Gastroesophageal sphincter (tissue), 4 donors: ENCODE measurements at regions not wholly inside any gene's neighbourhood (a gene's known extent, or its start where the extent isn't known, plus 50 kb on each side); places are given as distances from the start of the nearest gene placed in this dataset.

ENCODE experiments used
- ATAC-seq: fragments of 150-250 bp; one replicate; pipeline ENCODE4 v1.9.1; 2016; ENCODE audit warnings: mild to moderate bottlenecking, moderate library complexity
- H3K27ac ChIP-seq, 4 donors: fragments of 200-600 bp; sonication (generic) in 3 of 4; 1 replicate in 3 of 4; 2 replicates in 1 of 4; pipeline ENCODE4 v1.5.1; 2016 to 2019
- H3K27me3 ChIP-seq: fragments of 200-600 bp; sonication (generic); one replicate; pipeline ENCODE4 v1.5.1; 2019
- H3K36me3 ChIP-seq, 2 donors: fragments of 200-600 bp; sonication (generic); one replicate each; pipeline ENCODE4 v1.5.1; 2019; ENCODE audit warnings: control low read depth in 1 of 2
- H3K4me1 ChIP-seq, 3 donors: fragments of 200-600 bp; sonication (generic); 1 replicate in 2 of 3; 2 replicates in 1 of 3; pipeline ENCODE4 v1.5.1; 2016 to 2019; ENCODE audit warnings: control low read depth in 2 of 3
- H3K4me3 ChIP-seq, 2 donors: fragments of 200-600 bp; sonication (generic); one replicate each; pipeline ENCODE4 v1.5.1; 2019; ENCODE audit warnings: mild to moderate bottlenecking in 1 of 2, moderate library complexity in 1 of 2
- H3K9me3 ChIP-seq, 3 donors: fragments of 200-600 bp; sonication (generic); one replicate each; pipeline ENCODE4 v1.5.1; 2017 to 2019; ENCODE audit warnings: control low read depth in 2 of 3
- EP300 ChIP-seq: sonication (generic); formaldehyde crosslinking; IDR thresholded peaks from one replicate; pipeline ENCODE4 v1.6.1; 2017; ENCODE audit warnings: antibody characterized with exemption, mild to moderate bottlenecking
- POLR2A ChIP-seq, 2 donors: fragments of 450-650 bp; IDR thresholded peaks; one replicate each; pipeline ENCODE4 v1.6.1; 2017; ENCODE audit warnings: antibody characterized with exemption in 2 of 2, mild to moderate bottlenecking in 2 of 2, moderate library complexity in 1 of 2
- POLR2AphosphoS5 ChIP-seq: sonication (generic); formaldehyde crosslinking; IDR thresholded peaks from one replicate; pipeline ENCODE4 v1.6.1; 2017; ENCODE audit warnings: antibody characterized with exemption
- WGBS, 2 donors: methylation state at CpG; one replicate each; pipeline ENCODE4 v1.1.5; 2018; ENCODE audit warnings: low coverage in 1 of 2; 5-methylcytosine and 5-hydroxymethylcytosine counted together
- TF ChIP-seq, protein P1 (sequence below), 4 experiments: fragments of 200-600 bp in 2 of 4; fragments of 450-650 bp in 2 of 4; sonication (generic) in 1 of 4; IDR thresholded peaks; one replicate each; pipeline ENCODE4 v1.5.1; 2017 to 2019; ENCODE audit warnings: antibody characterized with exemption in 4 of 4, mild to moderate bottlenecking in 2 of 4, moderate library complexity in 2 of 4

DNA sequence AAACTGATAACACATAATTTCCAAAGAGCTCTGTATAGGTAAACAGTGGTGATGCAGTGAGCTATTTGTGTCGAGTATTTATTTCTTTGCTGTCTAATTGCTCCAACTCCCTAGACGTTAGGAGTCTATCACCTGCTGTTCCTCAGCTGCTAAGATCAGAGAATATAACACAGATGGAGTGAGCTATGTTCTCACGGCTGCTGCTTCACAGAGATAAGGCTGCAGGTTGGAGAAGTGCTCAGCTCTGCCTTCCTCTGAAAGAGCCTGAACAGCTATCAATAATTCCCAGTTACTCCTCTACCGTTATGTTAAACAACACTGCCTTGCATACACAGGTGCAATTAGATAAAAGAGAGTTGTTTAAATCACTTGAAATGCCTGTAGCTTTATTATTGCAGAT is 103.2 kb upstream of the MDGA2 start:
- Histone ChIP-seq H3K9me3 (no peaks in the 10 kb centered on the region), H3K36me3 (no peaks in the 10 kb centered on the region), H3K4me3 (no peak overlapping the region), H3K27ac (no peak overlapping the region), H3K4me1 (no peaks in the 10 kb centered on the region), H3K27me3 (no peaks in the 10 kb centered on the region)
- WGBS, 2 donors: 21 to 35% methylated on average over 4 of the region's 4 CpGs
- TF ChIP-seq POLR2A (IDR thresholded peaks at IDR 0.05) (no peak), POLR2AphosphoS5 (no peak), EP300 (no peak)
- TF ChIP-seq, protein P1, sequence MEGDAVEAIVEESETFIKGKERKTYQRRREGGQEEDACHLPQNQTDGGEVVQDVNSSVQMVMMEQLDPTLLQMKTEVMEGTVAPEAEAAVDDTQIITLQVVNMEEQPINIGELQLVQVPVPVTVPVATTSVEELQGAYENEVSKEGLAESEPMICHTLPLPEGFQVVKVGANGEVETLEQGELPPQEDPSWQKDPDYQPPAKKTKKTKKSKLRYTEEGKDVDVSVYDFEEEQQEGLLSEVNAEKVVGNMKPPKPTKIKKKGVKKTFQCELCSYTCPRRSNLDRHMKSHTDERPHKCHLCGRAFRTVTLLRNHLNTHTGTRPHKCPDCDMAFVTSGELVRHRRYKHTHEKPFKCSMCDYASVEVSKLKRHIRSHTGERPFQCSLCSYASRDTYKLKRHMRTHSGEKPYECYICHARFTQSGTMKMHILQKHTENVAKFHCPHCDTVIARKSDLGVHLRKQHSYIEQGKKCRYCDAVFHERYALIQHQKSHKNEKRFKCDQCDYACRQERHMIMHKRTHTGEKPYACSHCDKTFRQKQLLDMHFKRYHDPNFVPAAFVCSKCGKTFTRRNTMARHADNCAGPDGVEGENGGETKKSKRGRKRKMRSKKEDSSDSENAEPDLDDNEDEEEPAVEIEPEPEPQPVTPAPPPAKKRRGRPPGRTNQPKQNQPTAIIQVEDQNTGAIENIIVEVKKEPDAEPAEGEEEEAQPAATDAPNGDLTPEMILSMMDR (IDR thresholded peaks at IDR 0.05): no peak
- ATAC-seq: no peak

DNA sequence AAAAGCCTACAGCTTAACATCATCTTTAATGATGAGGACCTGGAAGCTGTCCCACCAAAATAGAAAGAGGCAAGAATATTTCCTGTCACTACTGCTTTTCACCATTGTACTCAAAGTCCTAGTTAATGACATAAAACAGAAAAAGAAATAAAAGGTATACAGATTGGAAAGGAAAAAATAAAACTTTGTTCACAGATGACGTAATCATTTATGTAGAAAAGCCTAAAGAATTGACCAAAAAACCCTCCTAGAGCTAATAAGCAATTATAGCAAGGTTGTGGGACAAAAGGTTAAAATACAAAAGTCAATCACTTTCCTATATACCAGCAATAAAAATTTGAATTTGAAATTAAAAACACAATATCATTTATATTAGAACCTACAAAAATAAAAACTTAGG is 97.2 kb upstream of the MDGA2 start:
- Histone ChIP-seq H3K4me1 (no peaks in the 10 kb centered on the region), H3K27me3 (no peaks in the 10 kb centered on the region), H3K27ac (no peak overlapping the region), H3K4me3 (no peak overlapping the region), H3K36me3 (no peaks in the 10 kb centered on the region), H3K9me3 (no peaks in the 10 kb centered on the region)
- ATAC-seq: no peak
- TF ChIP-seq POLR2A (IDR thresholded peaks at IDR 0.05): no peak
- TF ChIP-seq, protein P1 (IDR thresholded peaks at IDR 0.05): no peak
- TF ChIP-seq POLR2AphosphoS5: no peak
- TF ChIP-seq EP300: no peak
- 90 to 100% methylated on average over 1 of the region's 1 CpG for WGBS, 2 donors

GRCh38 chr14:47763188-47763854 is 87.9 kb upstream of the MDGA2 start:
- no peak for ATAC-seq

DNA sequence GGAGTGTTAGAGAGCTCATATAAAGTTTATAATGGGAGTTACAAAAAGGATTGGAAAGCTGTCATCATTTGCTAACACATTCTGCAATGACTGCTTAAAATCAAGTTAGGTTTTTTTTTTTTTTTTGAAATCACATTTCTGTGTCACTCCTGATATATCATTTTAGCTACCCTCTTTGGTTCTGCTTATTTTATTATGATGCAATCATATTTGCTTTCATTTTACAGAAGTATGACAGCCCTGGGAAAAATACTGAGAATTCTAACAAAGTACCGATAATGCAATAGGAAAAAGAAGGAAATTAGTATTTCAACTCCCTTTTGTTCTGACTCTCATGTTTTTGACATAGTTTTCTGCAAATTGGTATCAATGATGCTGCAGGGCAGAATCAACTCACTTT is 71.6 kb upstream of the MDGA2 start:
- H3K27ac ChIP-seq: no peak overlapping the region
- no peak overlapping the region for H3K4me3 ChIP-seq
- no peak for TF ChIP-seq POLR2A (IDR thresholded peaks at IDR 0.05)
- no peak for TF ChIP-seq EP300
- TF ChIP-seq, protein P1 (IDR thresholded peaks at IDR 0.05): no peak
- TF ChIP-seq POLR2AphosphoS5: no peak
- H3K27me3 ChIP-seq: no peaks in the 10 kb centered on the region
- ATAC-seq: no peak
- no peaks in the 10 kb centered on the region for H3K9me3 ChIP-seq
- no peaks in the 10 kb centered on the region for H3K36me3 ChIP-seq
- H3K4me1 ChIP-seq: no peaks in the 10 kb centered on the region
- WGBS, 2 donors: 62 to 83% methylated on average over 1 of the region's 1 CpG

More at GRCh38 chr14:47763188-47763854, 87.9 kb upstream of the MDGA2 start:
- H3K27me3 ChIP-seq: no peaks in the 10 kb centered on the region
- no peak overlapping the region for H3K4me3 ChIP-seq
- no peak overlapping the region for H3K27ac ChIP-seq
- no peaks in the 10 kb centered on the region for H3K9me3 ChIP-seq
- no peaks in the 10 kb centered on the region for H3K4me1 ChIP-seq
- H3K36me3 ChIP-seq: no peaks in the 10 kb centered on the region
- TF ChIP-seq, protein P1 (IDR thresholded peaks at IDR 0.05): no peak
- TF ChIP-seq POLR2AphosphoS5 (no peak), POLR2A (IDR thresholded peaks at IDR 0.05) (no peak), EP300 (no peak)
- WGBS, 2 donors: 75 to 82% methylated on average over 2 of the region's 2 CpGs

GRCh38 chr14:47744155-47744554 is 68.8 kb upstream of the MDGA2 start:
- H3K36me3 ChIP-seq: no peaks in the 10 kb centered on the region
- no peaks in the 10 kb centered on the region for H3K27me3 ChIP-seq
- no peak overlapping the region for H3K4me3 ChIP-seq
- 73 to 76% methylated on average over 1 of the region's 1 CpG for WGBS, 2 donors
- H3K27ac ChIP-seq: no peak overlapping the region
- H3K9me3 ChIP-seq: no peaks in the 10 kb centered on the region
- H3K4me1 ChIP-seq: no peaks in the 10 kb centered on the region
- ATAC-seq: no peak
- no peak for TF ChIP-seq POLR2AphosphoS5
